Breast epithelium (tissue), 3 donors: ENCODE measurements at regions not wholly inside any gene's neighbourhood (a gene's known extent, or its start where the extent isn't known, plus 50 kb on each side); places are given as distances from the start of the nearest gene placed in this dataset.

Source experiments
- POLR2A ChIP-seq: fragments of 450-650 bp; IDR thresholded peaks from one replicate; pipeline ENCODE4 v1.6.1; 2016; ENCODE audit warnings: antibody characterized with exemption, mild to moderate bottlenecking, moderate library complexity
- POLR2AphosphoS5 ChIP-seq, 3 donors: sonication (generic); formaldehyde crosslinking; IDR thresholded peaks; one replicate each; pipeline ENCODE4 v1.6.1; 2017; ENCODE audit warnings: antibody characterized with exemption in 3 of 3
- TF ChIP-seq, protein P1 (sequence below), 3 donors: fragments of 450-650 bp; IDR thresholded peaks; one replicate each; pipeline ENCODE4 v1.5.1; 2016 to 2017; ENCODE audit warnings: antibody characterized with exemption in 3 of 3, mild to moderate bottlenecking in 3 of 3, moderate library complexity in 3 of 3

DNA sequence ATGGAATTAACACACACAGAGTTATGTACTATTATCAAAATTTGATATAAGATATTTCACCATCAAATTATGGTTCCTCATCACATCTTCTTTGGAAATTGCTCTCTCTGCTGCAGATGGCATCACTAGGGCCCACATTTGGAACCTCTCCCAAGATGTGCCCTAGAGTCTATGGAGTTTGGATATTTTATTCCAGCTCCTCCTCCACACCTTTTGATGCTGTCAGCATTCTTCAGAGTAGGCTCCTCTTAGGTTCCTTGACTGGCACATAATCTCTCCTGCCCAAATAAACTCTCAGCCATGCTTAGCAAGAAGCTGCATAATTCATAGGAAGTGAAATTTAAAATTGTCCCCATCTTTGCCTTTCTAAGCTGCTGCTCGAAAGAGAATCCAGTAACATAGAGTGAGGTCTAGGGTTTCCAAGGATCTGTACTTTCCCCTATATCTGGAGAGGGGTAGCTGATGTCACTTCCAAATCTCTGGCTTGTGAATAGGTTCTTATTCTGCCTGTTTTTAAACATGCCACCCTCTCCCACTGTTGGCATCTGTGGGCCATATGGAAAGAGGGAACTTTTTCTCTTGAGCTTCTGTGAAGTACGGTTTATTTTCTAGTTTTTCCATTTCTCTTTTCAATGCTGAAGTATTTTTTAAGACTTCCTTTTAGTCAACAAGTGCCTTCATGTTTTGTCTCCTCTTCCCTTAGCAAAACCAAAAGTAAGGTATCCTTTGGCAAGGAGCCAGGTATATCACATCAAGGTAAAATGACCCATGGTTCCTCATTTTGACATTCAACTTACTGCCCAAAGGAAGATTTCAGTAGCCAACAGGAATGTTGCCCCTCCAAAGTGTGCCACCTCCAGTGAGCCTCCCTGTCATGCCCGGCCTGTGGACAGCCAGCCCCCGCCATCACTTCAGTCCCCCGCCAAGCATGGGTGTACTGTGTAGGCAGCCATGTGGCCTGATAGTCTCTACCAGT, 75.3 kb upstream of the C2CD4B start:
- TF ChIP-seq, protein P1, sequence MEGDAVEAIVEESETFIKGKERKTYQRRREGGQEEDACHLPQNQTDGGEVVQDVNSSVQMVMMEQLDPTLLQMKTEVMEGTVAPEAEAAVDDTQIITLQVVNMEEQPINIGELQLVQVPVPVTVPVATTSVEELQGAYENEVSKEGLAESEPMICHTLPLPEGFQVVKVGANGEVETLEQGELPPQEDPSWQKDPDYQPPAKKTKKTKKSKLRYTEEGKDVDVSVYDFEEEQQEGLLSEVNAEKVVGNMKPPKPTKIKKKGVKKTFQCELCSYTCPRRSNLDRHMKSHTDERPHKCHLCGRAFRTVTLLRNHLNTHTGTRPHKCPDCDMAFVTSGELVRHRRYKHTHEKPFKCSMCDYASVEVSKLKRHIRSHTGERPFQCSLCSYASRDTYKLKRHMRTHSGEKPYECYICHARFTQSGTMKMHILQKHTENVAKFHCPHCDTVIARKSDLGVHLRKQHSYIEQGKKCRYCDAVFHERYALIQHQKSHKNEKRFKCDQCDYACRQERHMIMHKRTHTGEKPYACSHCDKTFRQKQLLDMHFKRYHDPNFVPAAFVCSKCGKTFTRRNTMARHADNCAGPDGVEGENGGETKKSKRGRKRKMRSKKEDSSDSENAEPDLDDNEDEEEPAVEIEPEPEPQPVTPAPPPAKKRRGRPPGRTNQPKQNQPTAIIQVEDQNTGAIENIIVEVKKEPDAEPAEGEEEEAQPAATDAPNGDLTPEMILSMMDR (IDR thresholded peaks at IDR 0.05), result no peak
- no peak for TF ChIP-seq POLR2AphosphoS5 (IDR thresholded peaks at IDR 0.05)
- TF ChIP-seq POLR2A, result no peak
